ENCODE measurements at regions not wholly inside any gene's neighbourhood (a gene's known extent, or its start where the extent isn't known, plus 50 kb on each side); places are given as distances from the start of the nearest gene placed in this dataset.

DNA sequence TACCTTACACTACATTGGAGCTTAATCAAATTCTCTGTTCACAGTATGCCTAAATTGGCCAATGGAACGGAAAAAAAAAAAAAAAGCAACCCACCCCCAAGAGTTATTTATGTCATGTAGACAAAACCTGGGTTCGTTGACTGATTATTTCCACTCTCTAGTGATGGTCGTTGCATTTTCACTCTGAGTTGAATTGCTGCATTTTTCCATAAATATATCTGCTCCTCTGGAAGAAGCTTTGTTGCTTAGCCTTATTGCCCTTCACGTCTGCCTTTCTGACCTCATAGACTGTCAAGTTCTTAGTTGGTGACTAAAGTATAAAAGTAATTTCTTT lies 90.2 kb upstream of the RUNX1 start:
- DNase-seq = no peak

DNA sequence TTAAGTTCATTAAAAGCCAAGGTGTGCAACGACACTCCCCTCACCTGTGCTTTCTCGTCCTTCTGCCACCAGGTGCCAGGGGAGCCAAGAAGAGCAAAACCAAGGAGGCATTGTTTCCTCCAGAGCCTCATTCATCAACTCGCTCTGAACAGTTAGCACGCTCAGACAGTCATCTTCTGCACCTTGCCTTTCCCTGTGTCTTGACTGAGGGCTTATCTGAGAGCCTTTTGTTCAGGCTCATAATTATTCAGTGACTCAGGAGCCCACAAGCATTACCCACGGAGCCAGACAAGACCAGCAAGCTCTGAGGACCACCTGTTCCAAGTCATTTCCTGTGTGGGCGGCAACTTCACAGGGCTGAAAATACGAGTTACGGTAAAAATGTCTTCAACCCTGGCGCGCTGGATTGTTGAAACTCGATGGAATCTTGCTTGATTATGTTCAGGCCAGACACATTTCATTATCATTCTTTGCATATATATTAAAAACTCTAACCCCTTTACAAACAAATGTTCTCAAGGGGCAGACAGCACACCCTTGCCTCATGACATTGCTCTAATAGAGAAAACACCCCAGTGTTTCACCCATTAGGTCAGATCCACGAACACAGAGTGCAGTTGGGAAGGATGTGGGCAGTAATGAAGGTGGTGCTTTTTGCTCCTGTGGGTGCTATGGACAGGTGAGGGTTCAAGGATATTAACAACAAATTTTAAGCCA lies 89.7 kb upstream of the RUNX1 start:
- DNase-seq = peak; percentile 14

DNA sequence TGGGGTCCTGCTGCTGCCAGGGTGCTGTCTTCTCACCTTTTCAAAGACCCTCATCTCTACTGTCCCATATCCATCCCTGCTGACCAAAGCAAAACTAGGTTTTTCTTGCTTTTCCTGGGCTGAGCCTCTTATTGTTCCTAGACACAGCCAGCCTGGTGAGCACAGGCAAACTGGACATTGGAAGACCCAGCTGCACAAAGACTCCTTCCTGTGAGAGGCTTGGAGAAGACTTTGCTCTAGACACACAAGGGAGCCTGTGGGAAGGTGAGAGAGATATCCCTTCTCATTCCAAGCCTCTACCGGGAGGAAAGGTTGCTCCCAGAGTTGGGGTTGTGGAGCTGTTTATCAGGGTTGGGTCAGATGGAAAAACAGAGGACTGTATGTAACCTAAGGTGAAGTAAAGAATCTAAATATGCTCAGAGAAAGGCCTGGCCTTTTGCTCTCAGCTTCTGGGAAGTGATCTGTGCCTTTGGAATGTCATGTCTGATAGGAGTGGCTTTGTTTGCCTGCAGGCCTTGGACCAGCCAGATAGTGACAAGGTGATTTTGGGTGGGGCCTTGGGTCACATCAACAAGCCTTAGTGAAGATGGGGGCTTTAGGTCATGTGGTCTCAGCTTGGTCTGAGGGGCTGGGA lies 87.6 kb upstream of the RUNX1 start:
- DNase-seq = no peak

DNA sequence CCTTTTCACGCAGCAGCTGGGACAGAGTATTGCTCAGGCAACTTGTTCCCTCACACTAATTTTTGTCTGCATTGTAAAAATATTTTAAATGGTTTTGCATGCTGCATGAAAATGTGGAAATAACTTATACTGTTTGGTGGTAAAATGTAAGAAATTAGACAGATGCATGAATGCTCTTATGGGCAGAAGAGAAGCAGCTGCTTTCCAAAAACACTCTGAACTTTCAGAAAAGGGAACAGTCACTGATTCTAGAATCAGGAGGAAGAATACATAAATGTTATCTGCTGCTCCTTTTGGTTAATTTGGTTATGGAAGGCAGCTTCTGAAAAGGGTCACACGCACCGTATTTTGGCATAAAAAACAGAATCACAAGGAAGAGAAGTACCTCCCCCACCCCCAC lies 87.0 kb upstream of the RUNX1 start:
- DNase-seq = no peak

DNA sequence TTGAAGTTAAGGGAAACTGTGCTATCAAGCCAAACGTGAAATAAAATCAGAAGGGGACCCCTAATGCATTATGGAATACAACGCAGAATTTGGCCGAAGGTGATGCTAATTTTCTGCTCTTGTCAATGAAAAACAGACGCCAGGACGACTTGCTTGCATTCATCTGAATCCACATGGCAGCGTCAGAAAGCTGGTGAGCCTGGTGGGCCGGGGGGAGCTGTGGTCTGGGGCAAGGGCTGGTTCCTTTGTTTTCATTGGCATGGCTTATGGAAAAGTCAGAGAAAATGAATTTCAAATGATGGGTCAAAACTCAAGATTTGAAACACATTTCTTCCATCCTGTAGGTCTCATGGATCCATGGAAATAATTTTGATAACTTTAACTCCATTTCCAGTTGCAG lies 86.4 kb upstream of the RUNX1 start:
- no peak for DNase-seq

DNA sequence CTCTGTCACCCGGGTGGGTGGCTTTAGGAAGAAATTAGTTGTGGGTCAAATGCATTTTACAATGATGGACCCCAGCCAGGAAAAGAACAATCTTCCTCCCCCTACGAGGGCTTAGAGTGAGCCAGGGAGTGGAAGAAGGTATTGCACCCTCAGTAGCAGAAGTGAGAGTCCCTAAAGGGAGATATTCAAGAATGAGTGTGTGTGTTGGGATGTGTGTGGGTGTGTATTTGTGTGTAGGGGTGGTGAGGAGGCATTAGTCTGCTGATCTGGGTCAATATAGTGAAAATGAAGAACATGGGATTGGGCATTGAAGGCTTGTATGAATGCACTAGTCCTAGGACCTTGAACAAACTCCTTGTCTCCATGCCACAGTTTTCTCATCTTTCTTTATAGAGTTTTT lies 85.2 kb upstream of the RUNX1 start:
- DNase-seq = no peak

DNA sequence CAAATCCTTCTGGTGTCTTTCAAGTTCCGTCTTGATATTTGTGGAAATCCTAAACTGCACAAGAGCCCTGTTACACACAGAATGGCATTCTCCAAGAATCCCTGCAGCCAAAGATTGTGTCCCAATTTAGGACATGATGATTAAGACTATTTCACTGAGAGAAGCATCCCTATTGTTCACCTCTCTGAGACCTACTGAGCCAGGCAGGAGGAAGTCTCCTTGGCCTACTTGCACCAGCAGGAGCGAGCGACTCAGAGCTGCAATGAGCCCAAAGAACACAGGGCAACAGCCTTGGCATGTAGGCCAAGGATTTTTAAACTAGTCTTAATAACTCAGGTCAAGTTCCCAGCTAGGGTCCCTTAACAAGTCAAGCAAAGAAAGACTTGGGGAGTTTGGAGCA lies 79.4 kb upstream of the RUNX1 start:
- DNase-seq = no peak

DNA sequence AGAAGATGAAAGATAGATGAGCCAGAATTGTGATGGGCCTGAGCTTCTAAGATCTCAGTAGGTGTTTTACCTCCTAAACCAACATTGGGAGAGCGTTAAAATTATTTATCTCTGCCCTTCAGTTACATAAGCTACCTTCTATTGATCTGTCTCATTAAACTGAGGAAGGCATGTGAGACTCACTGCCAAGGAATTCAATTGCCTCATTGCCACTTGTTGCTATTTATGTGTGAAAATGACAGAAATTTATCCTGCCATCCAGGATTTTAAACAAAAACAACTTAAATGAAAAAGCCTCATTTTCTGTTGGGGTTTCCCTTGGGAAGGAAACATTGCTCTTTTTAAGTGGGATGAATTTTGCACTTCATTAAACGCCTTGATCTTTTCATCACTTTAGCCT lies 78.7 kb upstream of the RUNX1 start:
- no peak for DNase-seq

DNA sequence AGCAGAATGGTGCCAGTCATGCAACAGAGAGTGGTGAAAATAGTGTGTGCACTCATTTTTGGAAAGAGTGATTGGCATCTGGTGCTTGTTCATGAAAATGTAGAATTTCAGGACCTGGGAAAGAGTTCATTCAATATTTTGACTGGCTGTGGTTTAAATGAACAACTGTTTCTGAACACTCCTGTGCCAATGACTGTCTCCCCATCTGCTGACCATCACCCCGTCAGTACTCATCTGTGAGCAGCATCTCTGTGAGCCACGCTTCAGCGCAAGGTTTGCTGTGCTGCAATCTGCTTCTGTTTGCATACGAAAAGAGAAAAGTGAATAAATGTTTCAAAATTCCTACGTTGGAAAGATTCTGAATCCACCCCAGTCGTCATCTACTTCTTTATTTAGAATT lies 77.9 kb upstream of the RUNX1 start:
- DNase-seq = no peak

DNA sequence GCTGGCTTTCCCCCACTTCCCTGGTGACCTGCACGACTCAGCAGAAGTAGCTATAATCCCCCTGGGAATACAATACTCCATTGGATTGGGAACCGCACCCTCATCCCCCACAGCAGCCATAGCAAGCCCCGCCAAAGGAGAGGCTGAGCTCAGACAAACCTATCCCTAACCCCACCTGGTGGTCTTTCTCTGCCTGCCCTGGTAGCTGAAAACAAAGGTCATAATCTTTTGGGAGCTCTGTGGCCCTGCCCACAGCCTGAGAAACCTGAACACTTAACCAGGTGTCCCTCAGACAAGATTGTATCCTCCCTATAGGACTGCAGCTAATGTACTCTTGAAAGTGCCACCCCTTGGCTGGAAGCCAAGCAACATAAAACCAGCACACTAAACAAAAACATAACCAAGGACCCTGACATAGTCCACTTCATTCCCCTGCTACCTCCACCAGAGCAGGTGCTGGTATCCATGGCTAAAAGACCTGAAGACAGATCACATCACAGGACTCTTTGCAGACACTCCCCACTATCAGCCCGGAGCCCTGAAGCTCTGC lies 71.6 kb upstream of the RUNX1 start:
- no peak for DNase-seq

DNA sequence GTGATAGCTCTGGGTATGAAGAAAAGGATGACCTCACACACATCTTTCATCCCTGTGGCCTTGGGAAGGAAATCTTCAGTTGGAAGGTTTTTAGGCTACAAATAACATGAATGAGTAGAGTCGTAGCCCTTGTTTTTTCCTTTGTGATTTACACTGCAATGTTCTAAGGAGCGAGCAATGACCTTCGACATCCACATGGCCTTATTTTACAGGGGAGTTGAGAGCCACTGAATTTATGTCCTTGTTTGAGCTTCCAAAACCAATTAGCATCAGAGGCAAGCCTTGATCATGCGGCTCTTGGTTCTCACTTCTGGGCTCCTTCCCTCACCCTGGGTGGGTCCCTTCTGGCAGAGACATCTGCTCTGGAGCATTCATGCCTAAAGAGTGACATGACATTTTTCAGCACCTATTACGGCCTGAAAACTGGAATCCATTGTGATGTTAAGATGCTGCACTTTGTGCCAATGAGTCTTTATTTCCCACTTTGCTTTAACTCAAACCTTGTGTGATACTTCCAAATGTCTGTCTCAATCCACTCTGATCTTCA lies 70.5 kb upstream of the RUNX1 start:
- no peak for DNase-seq

DNA sequence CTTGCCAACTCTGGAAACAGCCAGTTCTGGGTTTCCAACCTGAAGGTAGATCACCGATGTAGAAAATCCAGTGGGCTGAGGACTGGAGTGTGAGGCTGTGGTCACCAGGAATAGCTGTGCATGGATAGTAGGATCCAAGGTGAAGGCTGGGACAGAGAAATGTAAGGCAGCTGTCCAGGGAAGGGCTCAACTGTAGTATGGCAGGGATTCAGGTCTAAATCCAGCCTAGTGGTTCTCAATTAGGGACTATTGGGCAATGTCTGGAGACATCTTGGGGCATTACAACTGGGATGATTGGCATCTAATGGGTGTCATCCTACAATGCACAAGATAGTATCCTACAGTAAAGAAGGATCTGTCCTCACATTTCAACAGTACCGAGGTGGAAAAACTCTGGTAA lies 67.7 kb upstream of the RUNX1 start:
- no peak for DNase-seq

DNA sequence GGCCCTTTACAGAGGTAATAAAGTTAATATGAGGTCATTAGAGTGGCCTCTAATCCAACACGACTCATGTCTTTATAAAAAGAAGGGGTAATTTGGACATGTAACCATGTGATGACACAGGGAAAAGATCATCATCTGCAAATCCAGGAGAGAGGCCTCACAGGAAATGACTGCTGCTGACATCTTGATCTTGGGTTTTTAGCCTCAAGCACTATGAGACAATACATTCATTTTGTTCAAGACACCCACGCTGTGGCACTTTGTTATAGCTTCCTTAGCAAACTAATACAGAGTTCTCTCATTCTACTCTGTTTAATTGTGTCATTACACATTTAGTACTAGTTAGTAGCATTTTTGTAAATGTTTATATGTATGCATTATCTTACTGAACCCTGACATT lies 64.0 kb upstream of the RUNX1 start:
- DNase-seq = no peak

DNA sequence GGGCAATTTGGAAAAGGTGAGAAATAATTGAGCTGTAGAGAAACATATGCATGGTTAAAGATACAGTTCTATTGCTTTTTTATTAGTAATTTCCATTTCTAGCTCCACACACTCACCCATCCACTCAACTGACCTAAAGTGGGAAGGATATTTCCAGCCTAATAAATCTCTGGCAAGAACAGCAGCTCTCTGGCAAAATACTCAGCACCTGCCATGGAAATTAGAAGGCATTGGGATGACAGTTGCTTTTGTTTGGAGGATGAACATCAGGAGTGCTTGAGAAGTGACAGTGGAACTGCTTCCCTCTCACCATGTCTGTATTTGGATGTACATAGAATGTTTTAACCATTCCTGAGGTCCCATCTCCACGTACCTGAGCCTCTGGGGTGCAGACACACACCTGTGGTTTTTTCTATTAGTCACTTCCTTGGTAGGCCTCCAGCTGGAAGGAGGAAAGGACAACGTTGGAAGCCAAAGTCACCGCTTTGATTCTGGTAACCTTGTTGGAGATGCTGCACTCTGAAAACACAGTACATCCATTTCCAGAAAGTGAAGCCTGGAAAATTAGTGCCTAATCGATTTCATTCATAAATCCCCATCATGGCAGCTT lies 62.3 kb upstream of the RUNX1 start:
- DNase-seq = no peak

DNA sequence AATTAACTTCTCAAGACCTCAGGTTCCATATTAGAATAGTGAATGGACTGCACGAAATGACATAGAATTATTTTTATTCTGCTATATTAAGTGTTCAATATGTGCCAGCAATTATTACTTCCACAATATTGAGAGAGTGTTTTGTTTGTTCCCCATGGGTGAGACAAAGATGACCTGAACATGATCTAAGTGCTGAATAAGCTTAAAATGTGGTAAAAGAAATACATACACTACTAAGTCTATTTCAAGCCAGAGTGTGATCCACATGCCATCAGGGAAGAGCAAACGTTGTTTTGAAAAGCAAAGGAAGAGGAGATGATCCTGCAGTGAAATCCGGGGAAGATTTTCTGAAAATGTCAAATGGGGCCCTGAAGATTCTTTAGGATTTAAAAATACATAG lies 59.8 kb upstream of the RUNX1 start:
- DNase-seq = no peak

DNA sequence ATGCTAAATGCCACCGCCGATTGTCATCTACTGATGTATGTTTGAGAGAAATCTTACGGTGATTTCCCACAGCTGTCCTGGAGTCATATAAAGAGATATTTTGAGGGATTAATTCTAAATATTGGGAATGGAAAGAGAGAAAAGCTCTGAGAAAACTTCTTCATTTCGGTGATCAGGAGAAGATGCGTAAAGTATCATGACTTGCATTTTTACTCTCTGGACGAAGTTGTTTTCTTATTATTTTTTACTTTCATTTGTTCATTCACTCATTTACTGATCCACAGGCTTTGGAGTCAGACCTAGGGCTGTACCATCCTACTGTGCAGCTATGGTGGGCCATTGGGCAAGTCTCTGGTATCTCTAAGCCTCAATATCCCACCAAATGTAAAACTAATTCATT lies 58.4 kb upstream of the RUNX1 start:
- DNase-seq = no peak

DNA sequence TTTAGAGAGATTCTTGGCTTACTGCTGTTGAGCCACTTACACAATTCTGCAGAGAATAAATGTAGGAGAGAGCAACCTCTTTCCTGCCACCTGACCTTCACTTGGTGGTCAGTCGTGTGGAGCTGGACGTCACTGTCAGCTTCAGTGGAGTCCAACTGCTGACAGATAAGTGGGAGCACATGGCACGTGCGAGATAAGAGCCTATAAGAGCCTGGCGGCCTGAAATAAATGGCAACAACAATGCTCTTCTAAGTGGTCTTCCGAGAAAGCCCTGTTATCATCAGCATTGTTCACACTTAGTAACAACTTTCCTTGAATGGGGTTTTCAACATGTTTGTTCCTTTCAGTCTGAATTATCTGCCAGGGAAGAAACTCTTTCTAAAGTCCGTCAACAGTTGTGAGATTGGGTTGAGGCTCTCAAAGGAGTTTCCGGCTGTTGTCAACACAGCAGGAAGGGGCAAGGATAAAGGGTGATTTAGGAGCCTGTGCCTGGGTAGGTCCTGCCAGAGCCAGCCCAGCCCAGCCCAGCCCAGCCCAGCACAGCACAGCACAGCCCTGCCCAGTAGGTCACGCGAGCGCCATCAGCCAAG lies 57.2 kb upstream of the RUNX1 start:
- DNase-seq = no peak

DNA sequence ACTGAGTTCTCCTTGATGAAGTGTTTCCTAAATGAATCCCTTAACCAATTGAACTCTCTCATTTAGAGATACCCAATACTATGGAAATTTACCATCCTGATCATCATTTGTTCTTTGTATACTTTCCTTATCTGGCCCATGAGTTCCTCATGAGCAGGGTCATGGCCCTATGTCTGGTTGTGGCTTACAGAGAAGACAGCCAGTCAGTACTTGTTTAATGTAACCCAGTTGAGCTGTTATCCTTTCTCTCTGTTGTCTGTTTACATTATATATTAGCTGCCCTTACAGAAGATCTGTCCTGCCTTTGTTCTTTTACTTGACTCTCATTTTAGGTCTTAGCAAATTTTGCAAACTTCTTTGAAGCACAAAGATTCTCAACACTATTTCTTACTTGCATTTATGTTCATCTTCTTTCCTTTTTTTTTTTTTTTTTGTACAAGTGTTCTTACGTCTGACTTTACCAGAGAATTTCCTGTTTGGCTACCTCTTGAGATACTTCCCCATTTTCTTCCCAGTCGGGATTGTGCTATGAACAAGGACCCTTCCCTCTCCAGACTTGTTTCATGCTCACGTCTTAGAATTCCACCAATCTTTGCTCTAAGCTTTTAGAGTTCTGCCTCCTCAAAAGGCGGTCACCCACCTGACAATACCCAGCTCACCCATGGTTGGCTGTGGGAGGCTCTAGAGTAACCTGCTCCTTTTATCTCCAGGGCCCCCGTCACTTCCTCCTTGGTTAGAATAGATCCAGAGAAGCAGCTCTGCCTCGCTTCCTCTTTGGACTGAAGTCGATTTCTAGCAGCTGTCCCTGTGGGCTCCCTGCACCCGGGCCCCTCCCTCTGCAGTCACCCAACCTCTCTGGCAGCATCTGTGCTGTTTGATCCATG lies 53.6 kb upstream of the RUNX1 start:
- peak; percentile 16 for DNase-seq

DNA sequence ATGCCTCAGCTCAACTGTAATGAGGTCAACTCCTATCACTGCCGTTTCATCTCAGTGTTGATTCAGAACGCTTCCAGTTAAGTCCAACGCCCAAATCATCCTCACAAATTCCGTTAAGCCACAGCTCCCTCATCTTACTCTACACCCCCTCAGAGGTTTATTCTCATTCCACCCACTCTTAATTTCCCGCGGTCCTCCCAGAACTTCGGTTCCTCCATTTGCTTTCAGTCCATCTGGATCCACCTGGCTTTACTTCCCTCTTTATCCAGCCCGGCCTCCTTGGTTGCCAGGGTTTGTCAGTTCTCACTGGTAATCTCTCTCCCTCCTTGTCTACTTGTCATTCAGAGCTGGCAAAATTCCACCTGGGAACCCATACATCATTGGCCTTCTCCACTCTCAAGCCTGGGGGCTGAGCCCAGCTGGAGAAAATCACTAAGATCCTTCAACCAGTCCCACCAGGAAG lies 51.3 kb upstream of the RUNX1 start:
- no peak for DNase-seq

DNA sequence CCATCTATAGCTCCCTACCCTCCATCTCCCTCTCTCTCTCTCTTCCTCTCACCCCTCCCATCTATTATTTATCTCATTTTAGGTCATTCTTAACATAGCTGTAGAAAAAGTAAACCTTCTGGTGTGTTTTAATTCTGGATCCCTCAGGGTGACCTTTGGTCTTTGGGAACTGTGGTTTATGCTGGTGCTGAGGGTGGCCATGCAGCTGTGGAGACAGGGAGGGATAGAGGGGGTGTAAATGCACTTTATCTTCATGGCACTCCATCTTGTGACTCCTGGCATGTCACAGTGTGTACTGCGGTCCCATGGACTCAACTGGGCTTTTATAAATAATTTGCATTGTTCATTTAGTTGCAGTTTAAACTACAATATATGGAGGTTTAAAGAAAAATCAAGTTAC lies 50.2 kb upstream of the RUNX1 start:
- DNase-seq = no peak

Measured in effector CD8-positive, alpha-beta T cell (primary cell).